GM10248 (cell line): ENCODE measurements at regions not wholly inside any gene's neighbourhood (a gene's known extent, or its start where the extent isn't known, plus 50 kb on each side); places are given as distances from the start of the nearest gene placed in this dataset.

Source experiments
- CTCF ChIA-PET: fragments of 300-600 bp; sonication (Branson Sonifier 250); formaldehyde crosslinking; extraction: SDS; loops from one replicate; lab custom pipeline; 2021; ENCODE audit warnings: antibody characterized with exemption; lab: Yijun Ruan, JAX
- POLR2A ChIA-PET: fragments of 350-650 bp; sonication (Branson Sonifier 250); formaldehyde crosslinking; extraction: SDS; loops from one replicate; lab custom pipeline; 2020; ENCODE audit warnings: antibody characterized with exemption; lab: Yijun Ruan, JAX
- DNase-seq: peaks from one replicate; pipeline ENCODE4 v3.0.0; 2012; ENCODE audit errors: extremely low spot score
- TF ChIP-seq, protein P1 (sequence below): IDR thresholded peaks from 2 replicates; pipeline ENCODE4 v1.5.1; 2012; ENCODE audit warnings: mild to moderate bottlenecking, low read depth; ENCODE audit errors: extremely low read depth, missing control alignments, control extremely low read depth

DNA sequence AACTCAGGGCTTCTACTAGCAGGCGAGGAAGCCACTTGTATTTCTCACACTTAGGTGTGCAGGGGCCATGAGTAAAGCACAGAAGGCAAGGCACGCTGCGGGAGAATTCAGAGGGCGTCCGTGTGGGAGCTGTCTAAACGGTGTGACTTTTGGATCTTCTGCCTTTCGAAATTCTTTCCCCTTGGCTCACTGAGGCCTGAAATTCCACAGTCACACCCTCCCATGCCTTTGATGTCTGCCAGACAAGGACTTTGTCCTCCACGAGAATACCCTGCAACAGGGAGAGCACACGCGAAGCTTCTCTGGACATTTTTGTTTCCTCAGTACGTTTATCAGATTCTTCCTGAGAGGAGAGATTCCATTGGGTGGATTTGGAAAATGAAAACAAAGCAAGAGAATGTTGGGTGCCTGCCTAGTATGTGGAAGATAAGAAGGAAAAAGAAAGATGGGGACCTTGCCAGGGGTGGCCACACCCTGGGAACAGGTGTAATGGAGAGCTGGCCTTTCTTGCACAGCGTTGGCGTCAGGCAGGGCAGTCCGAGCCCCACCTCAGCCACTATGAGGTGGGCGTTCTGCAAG is 235.7 kb downstream of the MYLK4 start:
- DNase-seq, result no peak
- ChIA-PET POLR2A (no interaction called here), CTCF (no interaction called here)
- TF ChIP-seq, protein P1, sequence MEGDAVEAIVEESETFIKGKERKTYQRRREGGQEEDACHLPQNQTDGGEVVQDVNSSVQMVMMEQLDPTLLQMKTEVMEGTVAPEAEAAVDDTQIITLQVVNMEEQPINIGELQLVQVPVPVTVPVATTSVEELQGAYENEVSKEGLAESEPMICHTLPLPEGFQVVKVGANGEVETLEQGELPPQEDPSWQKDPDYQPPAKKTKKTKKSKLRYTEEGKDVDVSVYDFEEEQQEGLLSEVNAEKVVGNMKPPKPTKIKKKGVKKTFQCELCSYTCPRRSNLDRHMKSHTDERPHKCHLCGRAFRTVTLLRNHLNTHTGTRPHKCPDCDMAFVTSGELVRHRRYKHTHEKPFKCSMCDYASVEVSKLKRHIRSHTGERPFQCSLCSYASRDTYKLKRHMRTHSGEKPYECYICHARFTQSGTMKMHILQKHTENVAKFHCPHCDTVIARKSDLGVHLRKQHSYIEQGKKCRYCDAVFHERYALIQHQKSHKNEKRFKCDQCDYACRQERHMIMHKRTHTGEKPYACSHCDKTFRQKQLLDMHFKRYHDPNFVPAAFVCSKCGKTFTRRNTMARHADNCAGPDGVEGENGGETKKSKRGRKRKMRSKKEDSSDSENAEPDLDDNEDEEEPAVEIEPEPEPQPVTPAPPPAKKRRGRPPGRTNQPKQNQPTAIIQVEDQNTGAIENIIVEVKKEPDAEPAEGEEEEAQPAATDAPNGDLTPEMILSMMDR, result no peak

DNA sequence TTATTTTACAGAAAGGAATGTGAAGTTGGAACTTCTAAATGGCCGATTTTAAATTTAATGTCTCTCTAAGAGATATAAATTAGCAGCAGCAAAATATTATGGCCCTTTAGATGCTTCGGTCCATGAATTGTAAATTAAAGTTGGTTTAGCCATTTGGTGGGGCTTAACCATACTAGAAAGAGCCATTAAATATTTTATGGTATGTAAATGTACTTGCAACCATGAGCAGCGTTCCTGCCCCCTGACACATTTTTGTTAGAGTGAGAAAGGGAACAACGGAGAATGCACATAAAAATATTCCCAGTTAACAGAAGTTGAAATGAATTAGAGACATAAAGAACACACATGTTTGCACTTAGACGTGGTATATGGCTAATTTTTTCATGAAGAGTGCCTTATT is 237.9 kb downstream of the MYLK4 start:
- DNase-seq, result no peak
- CTCF ChIA-PET, result no interaction called here
- TF ChIP-seq, protein P1, result no peak
- POLR2A ChIA-PET, result no interaction called here

DNA sequence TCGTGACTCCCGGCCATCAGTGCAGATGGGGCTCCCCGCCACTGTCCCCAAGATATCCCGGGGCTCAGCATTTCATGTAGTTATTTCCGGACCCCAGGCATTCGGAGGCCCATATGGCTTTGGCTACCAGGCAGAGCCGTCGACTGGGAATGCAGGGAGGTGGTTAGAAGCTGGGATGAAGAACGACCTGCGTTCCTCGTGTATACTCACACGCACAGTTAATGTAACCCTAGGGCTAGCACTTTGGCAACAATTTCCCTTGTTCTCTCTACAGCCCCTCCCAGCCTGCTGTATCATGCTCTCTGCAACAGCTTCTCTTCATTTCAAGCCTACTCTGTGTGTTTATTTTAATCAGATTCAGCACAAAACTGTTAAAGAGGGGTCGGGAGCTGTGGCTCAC is 240.4 kb downstream of the MYLK4 start:
- TF ChIP-seq, protein P1, result no peak
- CTCF ChIA-PET, result no interaction called here
- POLR2A ChIA-PET, result no interaction called here
- DNase-seq, result no peak

DNA sequence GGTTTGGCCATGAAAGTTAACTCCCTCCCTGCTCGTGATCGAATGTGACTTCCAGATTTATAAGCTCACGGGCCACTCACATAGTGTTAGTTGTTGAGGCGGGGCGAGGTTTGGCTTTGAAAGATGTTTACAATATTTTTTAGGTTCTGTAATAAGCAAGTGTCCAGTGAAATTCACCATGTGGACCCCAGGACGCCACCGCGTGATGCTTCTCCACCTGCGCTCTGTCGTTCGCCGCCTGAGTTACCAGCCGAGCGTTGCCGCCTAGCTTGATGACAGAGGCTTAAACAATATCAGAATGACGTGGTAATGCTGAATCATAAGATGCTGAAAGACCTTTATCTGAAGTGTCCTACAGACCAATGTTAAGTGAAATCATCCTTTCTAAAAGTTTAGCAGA is 241.0 kb downstream of the MYLK4 start:
- POLR2A ChIA-PET, result no interaction called here
- DNase-seq, result no peak
- CTCF ChIA-PET, result no interaction called here
- TF ChIP-seq, protein P1, result no peak

DNA sequence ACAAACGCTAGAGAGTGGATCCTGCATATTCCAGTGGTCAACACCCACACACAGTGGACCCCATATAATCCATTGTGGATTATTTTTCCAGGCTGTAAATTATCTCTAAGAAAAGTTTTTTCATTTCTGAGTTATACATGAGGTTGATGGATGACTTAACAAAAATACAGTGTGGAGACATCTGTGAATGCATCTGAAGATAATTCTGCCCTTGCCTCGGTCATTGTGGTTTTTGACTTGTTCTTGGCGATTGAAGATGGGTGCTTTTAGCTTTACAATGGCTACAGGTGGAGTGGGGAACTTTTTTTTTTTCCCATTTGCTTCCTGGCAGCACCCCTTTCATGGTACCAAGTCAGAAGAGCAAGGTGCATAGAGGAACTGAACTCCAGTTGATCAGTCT is 242.7 kb downstream of the MYLK4 start:
- CTCF ChIA-PET, result no interaction called here
- TF ChIP-seq, protein P1, result no peak
- no peak for DNase-seq
- POLR2A ChIA-PET, result no interaction called here

DNA sequence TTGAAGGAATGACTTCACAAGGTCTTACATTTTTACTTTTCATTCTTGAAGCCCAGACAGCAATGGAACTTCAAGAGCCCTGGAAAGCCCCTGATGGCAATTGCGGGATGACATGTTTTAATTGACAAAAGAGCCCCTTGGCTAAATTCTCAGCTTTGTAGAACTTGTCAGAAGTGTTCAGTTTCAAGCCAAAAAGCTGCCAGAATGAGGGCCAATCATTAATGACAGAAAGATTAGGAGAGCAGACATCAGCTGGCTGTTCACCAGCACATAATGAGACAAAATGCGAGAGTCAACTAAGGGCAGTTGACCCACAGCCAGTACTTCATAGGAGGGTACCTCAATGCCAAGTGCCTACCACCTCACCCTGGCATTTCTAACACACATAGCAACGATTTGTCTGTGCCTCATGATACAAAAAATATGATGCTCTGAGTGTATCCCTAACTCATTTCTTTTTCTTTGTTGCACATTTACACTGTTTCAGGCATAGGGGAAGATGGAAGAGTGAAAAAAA is 243.1 kb downstream of the MYLK4 start:
- TF ChIP-seq, protein P1, result no peak
- CTCF ChIA-PET, result no interaction called here
- DNase-seq, result no peak
- POLR2A ChIA-PET, result no interaction called here

DNA sequence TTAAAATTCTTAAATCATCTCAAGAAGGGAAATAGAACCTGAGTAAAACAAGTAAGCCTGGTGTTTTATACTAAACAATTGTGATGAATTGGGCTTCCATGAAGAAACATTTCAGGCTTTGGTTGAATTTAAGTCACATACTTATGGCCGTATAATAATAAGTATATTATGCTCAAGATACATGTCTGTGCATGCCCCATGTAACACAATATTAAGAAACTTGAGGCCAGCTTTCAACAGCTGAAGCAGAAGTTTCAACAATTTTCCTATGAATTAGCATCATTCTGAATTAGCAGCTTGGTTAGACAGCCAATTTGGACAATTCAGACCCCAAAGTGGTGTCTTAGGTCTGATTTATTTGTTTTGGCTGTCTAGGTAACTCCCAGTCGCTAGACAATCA is 243.7 kb downstream of the MYLK4 start:
- TF ChIP-seq, protein P1, result no peak
- POLR2A ChIA-PET, result no interaction called here
- DNase-seq, result no peak
- CTCF ChIA-PET, result no interaction called here
